ENCODE measurements at regions not wholly inside any gene's neighbourhood (a gene's known extent, or its start where the extent isn't known, plus 50 kb on each side); places are given as distances from the start of the nearest gene placed in this dataset.

- BruUV-seq (replicated peaks) = no TSS peak
- H3K9me3 ChIP-seq (ENCODE audit: low read depth, low read length, poor library complexity, severe bottlenecking) = no peaks in the 10 kb centered on the region
- H3K27me3 ChIP-seq (replicated peaks; ENCODE audit: insufficient read depth, low read depth, low read length, poor library complexity) = no peaks in the 10 kb centered on the region
- intact Hi-C loops (cut with micrococcal nuclease; ENCODE audit: unreplicated experiment) = no loop called here
- ChIA-PET POLR2A (ENCODE audit: low non-redundant PET) (no interaction called here), CTCF (no interaction called here)
- no peak overlapping the region for H3K4me3 ChIP-seq (ENCODE audit: low read depth, low read length, poor library complexity, severe bottlenecking)
- peak; percentile 38 for DNase-seq (ENCODE audit: low spot score)
- H3K4me1 ChIP-seq (ENCODE audit: insufficient read depth, low read length, poor library complexity, severe bottlenecking) = peaks cover 4% of the 10 kb centered on the region
- TF ChIP-seq CTCF (conservative IDR thresholded peaks at IDR 0.05; ENCODE audit: low read depth, low read length) (no peak), EZH2 (IDR thresholded peaks at IDR 0.05; ENCODE audit: borderline replicate concordance, low read depth, low read length, poor library complexity, severe bottlenecking) (no peak)
- H3K27ac ChIP-seq (ENCODE audit: low read depth, low read length, poor library complexity, severe bottlenecking) = no peak overlapping the region
- H3K36me3 ChIP-seq (ENCODE audit: insufficient read depth, low read length, poor library complexity, severe bottlenecking) = no peaks in the 10 kb centered on the region
These were observed 85.5 kb upstream of the FGF14 start for GRCh38 chr13:102487330-102487729.

GRCh38 chr13:102484329-102484728, 82.5 kb upstream of the FGF14 start:
- H3K27me3 ChIP-seq (replicated peaks; ENCODE audit: insufficient read depth, low read depth, low read length, poor library complexity) = no peaks in the 10 kb centered on the region
- BruUV-seq (replicated peaks) = no TSS peak
- H3K4me3 ChIP-seq (ENCODE audit: low read depth, low read length, poor library complexity, severe bottlenecking) = no peak overlapping the region
- DNase-seq (ENCODE audit: low spot score) = peak; percentile 60
- H3K9me3 ChIP-seq (ENCODE audit: low read depth, low read length, poor library complexity, severe bottlenecking) = no peaks in the 10 kb centered on the region
- ChIA-PET POLR2A (ENCODE audit: low non-redundant PET) (no interaction called here), CTCF (interaction anchor here (0.7 kb wide), 1 partner anchor 302 kb away, joined by 3 read pairs; no protein-coding TSS in a partner anchor)
- H3K27ac ChIP-seq (ENCODE audit: low read depth, low read length, poor library complexity, severe bottlenecking) = no peak overlapping the region
- peaks cover 4% of the 10 kb centered on the region for H3K4me1 ChIP-seq (ENCODE audit: insufficient read depth, low read length, poor library complexity, severe bottlenecking)
- intact Hi-C loops (cut with micrococcal nuclease; ENCODE audit: unreplicated experiment) = no loop called here
- no peaks in the 10 kb centered on the region for H3K36me3 ChIP-seq (ENCODE audit: insufficient read depth, low read length, poor library complexity, severe bottlenecking)
- TF ChIP-seq CTCF (conservative IDR thresholded peaks at IDR 0.05; ENCODE audit: low read depth, low read length) (peak; percentile 45), EZH2 (IDR thresholded peaks at IDR 0.05; ENCODE audit: borderline replicate concordance, low read depth, low read length, poor library complexity, severe bottlenecking) (no peak)

DNA sequence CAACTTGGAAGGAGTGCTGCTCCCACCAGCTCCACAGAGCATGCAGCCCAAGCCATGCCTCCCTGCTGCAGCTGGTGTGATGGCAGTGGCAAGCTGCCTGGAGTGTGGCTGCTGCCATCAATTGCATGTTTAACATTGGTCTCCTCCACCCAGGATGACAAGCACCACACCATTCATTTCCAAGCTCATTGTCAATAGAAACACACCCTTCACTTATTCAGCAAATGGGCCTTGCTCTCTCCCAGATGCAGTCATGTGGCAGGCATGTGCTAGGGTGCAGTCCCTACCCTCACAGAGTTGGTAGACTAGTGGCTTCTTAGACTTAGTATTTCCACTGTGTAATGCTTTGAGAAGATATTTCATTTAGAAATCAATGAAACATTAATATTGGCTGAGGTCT, 70.8 kb upstream of the FGF14 start:
- intact Hi-C loops (cut with micrococcal nuclease; ENCODE audit: unreplicated experiment) = no loop called here
- H3K4me3 ChIP-seq (ENCODE audit: low read depth, low read length, poor library complexity, severe bottlenecking) = no peak overlapping the region
- no peak overlapping the region for H3K27ac ChIP-seq (ENCODE audit: low read depth, low read length, poor library complexity, severe bottlenecking)
- ChIA-PET CTCF (no interaction called here), POLR2A (ENCODE audit: low non-redundant PET) (no interaction called here)
- no peaks in the 10 kb centered on the region for H3K4me1 ChIP-seq (ENCODE audit: insufficient read depth, low read length, poor library complexity, severe bottlenecking)
- BruUV-seq (replicated peaks) = no TSS peak
- TF ChIP-seq EZH2 (IDR thresholded peaks at IDR 0.05; ENCODE audit: borderline replicate concordance, low read depth, low read length, poor library complexity, severe bottlenecking) (no peak), CTCF (conservative IDR thresholded peaks at IDR 0.05; ENCODE audit: low read depth, low read length) (no peak)
- DNase-seq (ENCODE audit: low spot score) = no peak
- no peaks in the 10 kb centered on the region for H3K27me3 ChIP-seq (replicated peaks; ENCODE audit: insufficient read depth, low read depth, low read length, poor library complexity)
- no peaks in the 10 kb centered on the region for H3K9me3 ChIP-seq (ENCODE audit: low read depth, low read length, poor library complexity, severe bottlenecking)
- H3K36me3 ChIP-seq (ENCODE audit: insufficient read depth, low read length, poor library complexity, severe bottlenecking) = no peaks in the 10 kb centered on the region
